H9 (cell line): ENCODE measurements at regions not wholly inside any gene's neighbourhood (a gene's known extent, or its start where the extent isn't known, plus 50 kb on each side); places are given as distances from the start of the nearest gene placed in this dataset.

Experiments
- DNase-seq: peaks from one replicate; pipeline ENCODE4 v3.0.0-alpha.2; 2017
- H2AFZ ChIP-seq: one replicate; pipeline ENCODE4 v1.6.1; 2013; ENCODE audit warnings: mild to moderate bottlenecking, low read length, control low read depth, moderate library complexity
- H2AK5ac ChIP-seq: 2 replicates; pipeline ENCODE4 v1.6.1; 2013; ENCODE audit warnings: low read length, control low read depth, mixed read lengths; ENCODE audit not compliant: insufficient read length
- H2BK120ac ChIP-seq: one replicate; pipeline ENCODE4 v1.6.1; 2013; ENCODE audit warnings: low read depth, mild to moderate bottlenecking, low read length, control low read depth, inconsistent platforms; ENCODE audit not compliant: poor library complexity, severe bottlenecking
- H2BK12ac ChIP-seq: 2 replicates; pipeline ENCODE4 v1.6.1; 2013; ENCODE audit warnings: low read length, control low read depth, mixed read lengths, low read depth; ENCODE audit not compliant: insufficient read length
- H2BK15ac ChIP-seq: 2 replicates; pipeline ENCODE4 v1.6.1; 2013; ENCODE audit warnings: low read depth, low read length, control low read depth
- H2BK20ac ChIP-seq: one replicate; pipeline ENCODE4 v1.6.1; 2013; ENCODE audit warnings: low read depth, mild to moderate bottlenecking, low read length, control low read depth, inconsistent platforms; ENCODE audit not compliant: poor library complexity, severe bottlenecking
- H2BK5ac ChIP-seq: 2 replicates; pipeline ENCODE4 v1.6.1; 2013; ENCODE audit warnings: low read length, control low read depth, mixed read lengths; ENCODE audit not compliant: insufficient read length
- H3K14ac ChIP-seq: 2 replicates; pipeline ENCODE4 v1.6.1; 2013; ENCODE audit warnings: low read length, control low read depth; ENCODE audit not compliant: insufficient read depth
- H3K18ac ChIP-seq: 2 replicates; pipeline ENCODE4 v1.6.1; 2013; ENCODE audit warnings: low read depth, mild to moderate bottlenecking, mixed read lengths, low read length, control low read depth; ENCODE audit not compliant: insufficient read length
- H3K23ac ChIP-seq: 2 replicates; pipeline ENCODE4 v1.6.1; 2013; ENCODE audit warnings: low read length, control low read depth, mixed read lengths, low read depth; ENCODE audit not compliant: insufficient read length
- H3K23me2 ChIP-seq: 2 replicates; pipeline ENCODE4 v1.6.1; 2013; ENCODE audit warnings: low read depth, mild to moderate bottlenecking, mixed read lengths, low read length, control low read depth; ENCODE audit not compliant: insufficient read length, poor library complexity, severe bottlenecking
- H3K27ac ChIP-seq: 2 replicates; pipeline ENCODE4 v1.5.1; 2013; ENCODE audit warnings: low read length, control low read depth, mixed read lengths, low read depth; ENCODE audit not compliant: insufficient read length
- H3K27me3 ChIP-seq: 2 replicates; pipeline ENCODE4 v1.6.1; 2013; ENCODE audit warnings: low read length, control low read depth, inconsistent platforms; ENCODE audit not compliant: insufficient read depth
- H3K4ac ChIP-seq: 2 replicates; pipeline ENCODE4 v1.6.1; 2013; ENCODE audit warnings: low read depth, mild to moderate bottlenecking, control low read depth, inconsistent platforms, low read length, moderate library complexity
- H3K4me1 ChIP-seq: 2 replicates; pipeline ENCODE4 v1.6.1; 2013; ENCODE audit warnings: low read length, control low read depth, inconsistent platforms; ENCODE audit not compliant: insufficient read depth
- H3K4me2 ChIP-seq: 2 replicates; pipeline ENCODE4 v1.6.1; 2013; ENCODE audit warnings: low read length, control low read depth, mixed read lengths; ENCODE audit not compliant: insufficient read length, insufficient read depth
- H3K56ac ChIP-seq: 2 replicates; pipeline ENCODE4 v1.6.1; 2013; ENCODE audit warnings: low read depth, mild to moderate bottlenecking, mixed read lengths, low read length, control low read depth; ENCODE audit not compliant: insufficient read length
- H3K79me1 ChIP-seq: 2 replicates; pipeline ENCODE4 v1.6.1; 2013; ENCODE audit warnings: low read depth, mild to moderate bottlenecking, moderate library complexity, low read length, control low read depth, inconsistent platforms; ENCODE audit not compliant: insufficient read depth, poor library complexity, severe bottlenecking
- H3K79me2 ChIP-seq: 2 replicates; pipeline ENCODE4 v1.6.1; 2013; ENCODE audit warnings: low read length, control low read depth, inconsistent platforms; ENCODE audit not compliant: insufficient read depth
- H3K9ac ChIP-seq: 2 replicates; pipeline ENCODE4 v1.6.1; 2013; ENCODE audit warnings: low read length, control low read depth, mixed read lengths; ENCODE audit not compliant: insufficient read length; ENCODE audit errors: extremely low read depth
- H3K9me3 ChIP-seq: one replicate; pipeline ENCODE4 v1.6.1; 2013; ENCODE audit warnings: low read depth, low read length, inconsistent platforms; ENCODE audit not compliant: control insufficient read depth
- H3T11ph ChIP-seq: one replicate; pipeline ENCODE4 v1.6.1; 2013; ENCODE audit warnings: mild to moderate bottlenecking, low read length, control low read depth, inconsistent platforms
- H4K20me1 ChIP-seq: one replicate; pipeline ENCODE4 v1.6.1; 2013; ENCODE audit not compliant: control insufficient read depth, insufficient read length, insufficient read depth
- H4K5ac ChIP-seq: 2 replicates; pipeline ENCODE4 v1.6.1; 2013; ENCODE audit warnings: low read depth, mild to moderate bottlenecking, mixed read lengths, low read length, control low read depth; ENCODE audit not compliant: insufficient read length
- H4K8ac ChIP-seq: replicated peaks from 2 replicates; pipeline ENCODE4 v1.6.1; 2013; ENCODE audit warnings: low read length, control low read depth, mixed read lengths, low read depth; ENCODE audit not compliant: insufficient read length
- H4K91ac ChIP-seq: 2 replicates; pipeline ENCODE4 v1.6.1; 2013; ENCODE audit warnings: low read depth, mild to moderate bottlenecking, moderate library complexity, mixed read lengths, low read length, control low read depth; ENCODE audit not compliant: insufficient read length
- H3K27ac Mint-ChIP-seq, 3 experiments: 2 replicates in 2 of 3; 3 replicates in 1 of 3; pipeline ENCODE4 v1.8.0; 2020 to 2021; ENCODE audit warnings: mixed read lengths in 3 of 3, mild to moderate bottlenecking in 1 of 3, moderate library complexity in 1 of 3
- H3K27me3 Mint-ChIP-seq: 2 replicates; pipeline ENCODE4 v1.8.0; 2021; ENCODE audit warnings: low read depth, mild to moderate bottlenecking, moderate library complexity, mixed read lengths
- H3K36me3 Mint-ChIP-seq, 3 experiments: 2 replicates in 2 of 3; 3 replicates in 1 of 3; pipeline ENCODE4 v1.8.0; 2020 to 2021; ENCODE audit warnings: low read depth in 3 of 3, mixed read lengths in 3 of 3; ENCODE audit not compliant: insufficient read depth in 1 of 3
- H3K4me1 Mint-ChIP-seq, 2 experiments: 2 replicates each; pipeline ENCODE4 v1.8.0; 2020; ENCODE audit warnings: mixed read lengths in 2 of 2
- H3K4me3 Mint-ChIP-seq, 2 experiments: 2 replicates in 1 of 2; 3 replicates in 1 of 2; pipeline ENCODE4 v1.8.0; 2020 to 2021; ENCODE audit warnings: mild to moderate bottlenecking in 2 of 2, mixed read lengths in 2 of 2, moderate library complexity in 1 of 2
- H3K9me3 Mint-ChIP-seq, 2 experiments: 2 replicates in 1 of 2; 3 replicates in 1 of 2; pipeline ENCODE4 v1.8.0; 2020; ENCODE audit warnings: mild to moderate bottlenecking in 2 of 2, mixed read lengths in 2 of 2, moderate library complexity in 1 of 2
- TF ChIP-seq, protein P1 (sequence below): fragments of 200-600 bp; sonication (generic); conservative IDR thresholded peaks from 3 replicates; pipeline ENCODE4 v1.8.0; 2021; ENCODE audit warnings: antibody characterized with exemption, mild to moderate bottlenecking

DNA sequence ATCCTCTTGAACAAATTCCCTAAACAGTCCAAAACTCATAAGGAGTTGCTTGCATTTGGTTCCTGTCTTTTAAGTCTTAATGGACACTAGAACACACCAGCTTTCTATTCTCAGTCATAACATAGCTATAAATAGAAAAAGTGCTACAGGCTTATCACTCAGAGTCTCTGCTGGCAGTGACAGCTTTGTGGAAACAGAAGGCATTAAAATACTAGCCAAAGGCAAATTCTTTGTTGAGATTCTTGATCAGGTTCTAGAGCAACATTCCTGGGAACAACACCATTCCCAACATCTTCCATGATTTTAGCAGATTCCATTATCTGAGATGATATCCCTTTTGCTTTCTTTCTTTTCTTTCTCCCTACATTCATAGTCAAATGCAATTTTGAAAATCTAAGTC lies 207.7 kb upstream of the PLEKHG7 start:
- Histone ChIP-seq H2AK5ac (no peak overlapping the region), H2AFZ (no peak overlapping the region), H3K9me3 (no peaks in the 10 kb centered on the region), H3K9ac (no peak overlapping the region), H3K4ac (no peak overlapping the region), H3K4me2 (no peak overlapping the region), H4K5ac (no peak overlapping the region), H2BK15ac (no peak overlapping the region), H4K20me1 (no peaks in the 10 kb centered on the region), H3K56ac (no peak overlapping the region), H3K23ac (no peak overlapping the region), H3K14ac (no peak overlapping the region), H2BK5ac (no peak overlapping the region), H3K79me1 (no peaks in the 10 kb centered on the region), H2BK12ac (no peak overlapping the region), H3K18ac (no peak overlapping the region), H2BK120ac (no peak overlapping the region), H3K4me1 (no peaks in the 10 kb centered on the region), H4K91ac (no peak overlapping the region), H3T11ph (no peak overlapping the region), H3K27me3 (no peaks in the 10 kb centered on the region), H3K27ac (no peak overlapping the region), H3K23me2 (no peaks in the 10 kb centered on the region), H4K8ac (no peak overlapping the region), H2BK20ac (no peak overlapping the region), H3K79me2 (no peaks in the 10 kb centered on the region)
- Mint-ChIP-seq H3K27ac (no peak overlapping the region), H3K9me3 (peaks cover 0 to 4% of the 10 kb centered on the region in 2 experiments; a peak in 2 of 5 replicates), H3K4me1 (peaks cover 9 to 10% of the 10 kb centered on the region in 2 experiments), H3K4me3 (no peak overlapping the region), H3K36me3 (peaks cover 0 to 5% (median 0%) of the 10 kb centered on the region in 3 experiments; a peak in 3 of 7 replicates), H3K27me3 (no peaks in the 10 kb centered on the region)
- no peak for DNase-seq
- TF ChIP-seq, protein P1, sequence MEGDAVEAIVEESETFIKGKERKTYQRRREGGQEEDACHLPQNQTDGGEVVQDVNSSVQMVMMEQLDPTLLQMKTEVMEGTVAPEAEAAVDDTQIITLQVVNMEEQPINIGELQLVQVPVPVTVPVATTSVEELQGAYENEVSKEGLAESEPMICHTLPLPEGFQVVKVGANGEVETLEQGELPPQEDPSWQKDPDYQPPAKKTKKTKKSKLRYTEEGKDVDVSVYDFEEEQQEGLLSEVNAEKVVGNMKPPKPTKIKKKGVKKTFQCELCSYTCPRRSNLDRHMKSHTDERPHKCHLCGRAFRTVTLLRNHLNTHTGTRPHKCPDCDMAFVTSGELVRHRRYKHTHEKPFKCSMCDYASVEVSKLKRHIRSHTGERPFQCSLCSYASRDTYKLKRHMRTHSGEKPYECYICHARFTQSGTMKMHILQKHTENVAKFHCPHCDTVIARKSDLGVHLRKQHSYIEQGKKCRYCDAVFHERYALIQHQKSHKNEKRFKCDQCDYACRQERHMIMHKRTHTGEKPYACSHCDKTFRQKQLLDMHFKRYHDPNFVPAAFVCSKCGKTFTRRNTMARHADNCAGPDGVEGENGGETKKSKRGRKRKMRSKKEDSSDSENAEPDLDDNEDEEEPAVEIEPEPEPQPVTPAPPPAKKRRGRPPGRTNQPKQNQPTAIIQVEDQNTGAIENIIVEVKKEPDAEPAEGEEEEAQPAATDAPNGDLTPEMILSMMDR, result no peak
